Activated B cell treated with CpG ODN at 0.5 μM for 24 hours (primary cell): ENCODE measurements at regions not wholly inside any gene's neighbourhood (a gene's known extent, or its start where the extent isn't known, plus 50 kb on each side); places are given as distances from the start of the nearest gene placed in this dataset.

Source experiments
- ATAC-seq: fragments of 200-7000 bp; cut with Tn5 transposase; one replicate; pipeline ENCODE4 v1.10.0; 2021; ENCODE audit warnings: low read depth, mild to moderate bottlenecking, moderate library complexity
- CTCF ChIA-PET: fragments of 350-600 bp; sonication (Branson Sonifier 250); formaldehyde crosslinking; loops from one replicate; lab custom pipeline; 2021; ENCODE audit warnings: antibody characterized with exemption; lab: Charles Lee
- POLR2A ChIA-PET: fragments of 350-600 bp; sonication (Branson Sonifier 250); formaldehyde crosslinking; loops from one replicate; lab custom pipeline; 2021; ENCODE audit warnings: antibody characterized with exemption; lab: Charles Lee
- DNase-seq: peaks from one replicate; pipeline ENCODE4 v3.0.0; 2022
- H3K27ac Mint-ChIP-seq: one replicate; pipeline ENCODE4 v1.8.0; 2020; ENCODE audit warnings: mixed read lengths
- H3K27me3 Mint-ChIP-seq: one replicate; pipeline ENCODE4 v1.8.0; 2021; ENCODE audit warnings: mixed read lengths
- H3K36me3 Mint-ChIP-seq: one replicate; pipeline ENCODE4 v1.8.0; 2021; ENCODE audit warnings: low read depth, mixed read lengths
- H3K4me1 Mint-ChIP-seq: one replicate; pipeline ENCODE4 v1.8.0; 2021; ENCODE audit warnings: mixed read lengths
- H3K4me3 Mint-ChIP-seq: one replicate; pipeline ENCODE4 v1.8.0; 2020; ENCODE audit warnings: mild to moderate bottlenecking, mixed read lengths
- H3K9me3 Mint-ChIP-seq: one replicate; pipeline ENCODE4 v1.8.0; 2020; ENCODE audit warnings: mixed read lengths
- CTCF ChIP-seq: fragments of 200-600 bp; IDR thresholded peaks from one replicate; pipeline ENCODE4 v1.8.0; 2022; ENCODE audit warnings: antibody characterized with exemption, mild to moderate bottlenecking
- intact Hi-C: fragments of 100-400 bp; cut with micrococcal nuclease; formaldehyde crosslinking; loops from one replicate; pipeline ENCODE4 v1.15.1; 2024

- Mint-ChIP-seq H3K27me3 (no peaks in the 10 kb centered on the region), H3K36me3 (no peaks in the 10 kb centered on the region), H3K27ac (no peak overlapping the region), H3K4me1 (no peaks in the 10 kb centered on the region), H3K9me3 (no peaks in the 10 kb centered on the region), H3K4me3 (no peak overlapping the region)
- TF ChIP-seq CTCF, result no peak
- DNase-seq, result no peak
- CTCF ChIA-PET, result no interaction called here
- POLR2A ChIA-PET, result no interaction called here
- no peak for ATAC-seq
- intact Hi-C loops, result no loop called here
Observed at GRCh38 chr16:73383988-73384365, 336.0 kb upstream of the ZFHX3 start.

- no peaks in the 10 kb centered on the region for H3K4me1 Mint-ChIP-seq
- ChIA-PET CTCF (no interaction called here), POLR2A (no interaction called here)
- no peaks in the 10 kb centered on the region for H3K9me3 Mint-ChIP-seq
- no peak overlapping the region for H3K27ac Mint-ChIP-seq
- no peak for ATAC-seq
- intact Hi-C loops, result no loop called here
- no peaks in the 10 kb centered on the region for H3K27me3 Mint-ChIP-seq
- no peaks in the 10 kb centered on the region for H3K36me3 Mint-ChIP-seq
- DNase-seq, result no peak
- no peak for TF ChIP-seq CTCF
- no peak overlapping the region for H3K4me3 Mint-ChIP-seq
Observed at GRCh38 chr16:73383195-73383987, 335.5 kb upstream of the ZFHX3 start.

GRCh38 chr16:73378471-73378870 is 330.5 kb upstream of the ZFHX3 start:
- no peaks in the 10 kb centered on the region for H3K4me1 Mint-ChIP-seq
- no peaks in the 10 kb centered on the region for H3K27me3 Mint-ChIP-seq

GRCh38 chr16:73371584-73372319 is 323.8 kb upstream of the ZFHX3 start:
- Mint-ChIP-seq H3K36me3 (no peaks in the 10 kb centered on the region), H3K4me3 (no peak overlapping the region)
- TF ChIP-seq CTCF, result no peak

More at GRCh38 chr16:73378471-73378870, 330.5 kb upstream of the ZFHX3 start:
- ChIA-PET CTCF (no interaction called here), POLR2A (no interaction called here)
- Mint-ChIP-seq H3K27ac (no peak overlapping the region), H3K36me3 (no peaks in the 10 kb centered on the region), H3K9me3 (no peaks in the 10 kb centered on the region), H3K4me3 (no peak overlapping the region)
- no peak for DNase-seq
- intact Hi-C loops, result no loop called here
- no peak for TF ChIP-seq CTCF
- ATAC-seq, result no peak

GRCh38 chr16:73369851-73370250 is 321.9 kb upstream of the ZFHX3 start:
- intact Hi-C loops, result no loop called here
- CTCF ChIA-PET, result no interaction called here
- H3K9me3 Mint-ChIP-seq, result no peaks in the 10 kb centered on the region
- TF ChIP-seq CTCF, result no peak
- ATAC-seq (no peak), DNase-seq (no peak)
- H3K36me3 Mint-ChIP-seq, result no peaks in the 10 kb centered on the region
- no peak overlapping the region for H3K4me3 Mint-ChIP-seq
- no peak overlapping the region for H3K27ac Mint-ChIP-seq
- H3K27me3 Mint-ChIP-seq, result no peaks in the 10 kb centered on the region
- POLR2A ChIA-PET, result no interaction called here
- no peaks in the 10 kb centered on the region for H3K4me1 Mint-ChIP-seq

More at GRCh38 chr16:73371584-73372319, 323.8 kb upstream of the ZFHX3 start:
- POLR2A ChIA-PET, result no interaction called here
- Mint-ChIP-seq H3K4me1 (no peaks in the 10 kb centered on the region), H3K27ac (no peak overlapping the region), H3K27me3 (no peaks in the 10 kb centered on the region), H3K9me3 (no peaks in the 10 kb centered on the region)
- ATAC-seq, result no peak
- intact Hi-C loops, result no loop called here
- CTCF ChIA-PET, result no interaction called here
- DNase-seq, result no peak
